Aorta (tissue), 5 donors: ENCODE measurements at regions not wholly inside any gene's neighbourhood (a gene's known extent, or its start where the extent isn't known, plus 50 kb on each side); places are given as distances from the start of the nearest gene placed in this dataset.

Experiments used
- ATAC-seq: fragments of 200-7000 bp; cut with Tn5 transposase; one replicate; pipeline ENCODE4 v1.9.1; 2022; ENCODE audit warnings: moderate library complexity; ENCODE audit not compliant: low FRiP score
- DNase-seq, 2 donors: peaks; one replicate each; pipeline ENCODE4 v3.0.0-alpha.2; 2020
- H3K27ac ChIP-seq, 2 donors: one replicate each; pipeline ENCODE4 v1.5.1; 2013; ENCODE audit warnings: low read length in 2 of 2, mild to moderate bottlenecking in 2 of 2, moderate library complexity in 2 of 2, control low read depth in 1 of 2, inconsistent platforms in 1 of 2, low read depth in 1 of 2
- H3K27me3 ChIP-seq, 2 donors: one replicate each; pipeline ENCODE4 v1.6.1; 2013; ENCODE audit warnings: control low read depth in 1 of 2, low read length in 1 of 2, mild to moderate bottlenecking in 1 of 2, moderate library complexity in 1 of 2; ENCODE audit not compliant: insufficient read depth in 2 of 2, control insufficient read depth in 1 of 2
- H3K36me3 ChIP-seq, 2 donors: one replicate each; pipeline ENCODE4 v1.6.1; 2013; ENCODE audit warnings: control low read depth in 1 of 2, low read length in 1 of 2, mild to moderate bottlenecking in 1 of 2; ENCODE audit not compliant: insufficient read depth in 2 of 2, control insufficient read depth in 1 of 2
- H3K4me1 ChIP-seq, 2 donors: one replicate each; pipeline ENCODE4 v1.6.1; 2013; ENCODE audit warnings: low read length in 2 of 2, control low read depth in 1 of 2, mild to moderate bottlenecking in 1 of 2, moderate library complexity in 1 of 2; ENCODE audit not compliant: insufficient read depth in 2 of 2, control insufficient read depth in 1 of 2
- H3K4me3 ChIP-seq, 2 donors: one replicate each; pipeline ENCODE4 v1.5.1; 2013; ENCODE audit warnings: low read length in 2 of 2, control low read depth in 1 of 2, mild to moderate bottlenecking in 1 of 2
- H3K9me3 ChIP-seq: one replicate; pipeline ENCODE4 v1.6.1; 2013; ENCODE audit warnings: mild to moderate bottlenecking, low read length; ENCODE audit not compliant: control insufficient read depth
- WGBS, 2 donors: extraction: QIAGEN DNeasy Blood & Tissue Kit; methylation state at CpG; one replicate each; pipeline ENCODE4 v1.1.7; 2013; 5-methylcytosine and 5-hydroxymethylcytosine counted together
- intact Hi-C, 2 donors: fragments of 100-400 bp; cut with DNase I; formaldehyde crosslinking; loops; one replicate each; pipeline versions ENCODE4 v1.14.2 to v1.15.0; 2022
- donor health status: healthy with polysubstance abuse.
- donor health status: Bipolar disorder and iron deficiency.
- donor health status: DM: no; HTN: no; CAD: no.
- donor health status: DM: no; HTN: no; CAD: no.
- donor health status: DM: yes; HTN: yes; CAD: no.

DNA sequence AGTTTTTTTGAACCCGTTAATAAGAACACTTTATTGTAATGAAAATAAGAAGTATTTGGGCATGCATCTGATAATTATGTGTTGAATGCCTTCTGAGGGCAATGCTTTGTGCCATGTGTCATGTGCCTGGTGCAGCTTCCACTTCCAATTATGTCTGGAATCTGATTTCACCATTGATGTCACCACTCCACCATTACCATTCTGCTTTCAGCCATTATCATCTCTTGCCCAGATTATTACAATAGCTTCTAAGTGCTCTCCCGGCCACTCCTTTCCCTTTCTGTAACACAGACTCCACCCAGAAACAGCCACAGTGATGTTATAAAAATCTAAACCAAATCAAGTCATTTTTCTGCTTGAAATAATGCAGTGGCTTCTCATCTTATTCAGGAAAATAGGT lies 171.7 kb downstream of the C9orf152 start:
- no peaks in the 10 kb centered on the region for H3K36me3 ChIP-seq
- H3K27ac ChIP-seq, result no peak overlapping the region
- DNase-seq (no peak), ATAC-seq (no peak)
- H3K4me1 ChIP-seq, result peaks cover 0 to 6% of the 10 kb centered on the region in 2 donors
- 85 to 89% methylated on average over 2 of the region's 2 CpGs for WGBS, 2 donors
- no peaks in the 10 kb centered on the region for H3K9me3 ChIP-seq
- intact Hi-C loops, result no loop called here
- no peak overlapping the region for H3K4me3 ChIP-seq
- H3K27me3 ChIP-seq, result no peaks in the 10 kb centered on the region

DNA sequence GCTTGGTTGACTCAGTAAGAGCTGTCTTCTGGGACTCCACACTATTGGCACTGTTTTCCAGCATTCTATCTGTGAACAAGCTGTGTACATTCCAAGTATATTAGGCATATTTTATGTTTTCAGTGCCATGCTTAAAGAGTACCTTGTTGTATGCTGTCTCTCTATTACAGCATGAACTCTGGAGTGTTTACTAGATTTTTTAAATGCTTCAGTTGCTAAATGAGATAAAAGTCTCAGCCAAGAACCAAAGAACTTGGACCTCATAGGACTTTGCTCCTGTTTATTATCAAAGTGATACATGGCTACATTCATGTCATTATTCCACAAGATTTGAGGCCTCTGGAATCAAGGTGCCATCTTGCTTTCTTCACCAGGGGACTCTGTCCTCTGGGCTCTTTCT lies 167.2 kb downstream of the C9orf152 start:
- H3K36me3 ChIP-seq, result no peaks in the 10 kb centered on the region
- ATAC-seq, result no peak
- H3K4me3 ChIP-seq, result no peak overlapping the region
- no peak for DNase-seq
- H3K4me1 ChIP-seq, result peaks cover 2 to 3% of the 10 kb centered on the region in 2 donors
- intact Hi-C loops, result loop anchor here in 1 of 2 donors (10.0 kb wide), 1 partner anchor 136 kb away; no protein-coding TSS in a partner anchor
- H3K27me3 ChIP-seq, result no peaks in the 10 kb centered on the region
- peak overlapping the region in 1 of 2 donors; percentile 76 for H3K27ac ChIP-seq
- H3K9me3 ChIP-seq, result no peaks in the 10 kb centered on the region

DNA sequence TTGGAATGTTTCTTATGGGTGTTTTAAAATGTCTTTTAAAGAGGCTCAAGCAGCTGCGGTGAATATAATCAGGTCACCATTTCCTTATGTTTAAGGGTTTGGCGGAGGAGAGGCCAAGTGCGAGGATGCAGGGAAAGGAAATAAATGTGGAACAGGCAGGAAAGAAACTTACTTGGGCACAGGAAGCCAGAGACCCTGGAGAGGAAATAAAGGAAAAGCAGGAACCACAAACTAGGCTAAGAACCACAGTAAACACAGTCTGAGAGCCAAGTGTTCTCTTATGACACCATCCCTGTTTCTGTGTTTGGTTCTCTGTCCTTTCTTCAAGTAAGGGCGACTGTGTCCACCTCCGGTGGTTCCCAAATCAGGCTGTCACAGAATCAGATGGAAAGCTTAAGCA lies 166.5 kb downstream of the C9orf152 start:
- ATAC-seq (no peak), DNase-seq (no peak)
- intact Hi-C loops, result loop anchor here in 1 of 2 donors (10.0 kb wide), 1 partner anchor 137 kb away; no protein-coding TSS in a partner anchor
- H3K27me3 ChIP-seq, result no peaks in the 10 kb centered on the region
- no peaks in the 10 kb centered on the region for H3K9me3 ChIP-seq
- 64 to 65% methylated on average over 5 of the region's 5 CpGs for whole genome bisulfite sequencing, 2 donors
- no peak overlapping the region for H3K4me3 ChIP-seq
- H3K4me1 ChIP-seq, result peaks cover 2 to 3% of the 10 kb centered on the region in 2 donors
- H3K36me3 ChIP-seq, result no peaks in the 10 kb centered on the region
- peak overlapping the region; percentile 76 to 84 for H3K27ac ChIP-seq

DNA sequence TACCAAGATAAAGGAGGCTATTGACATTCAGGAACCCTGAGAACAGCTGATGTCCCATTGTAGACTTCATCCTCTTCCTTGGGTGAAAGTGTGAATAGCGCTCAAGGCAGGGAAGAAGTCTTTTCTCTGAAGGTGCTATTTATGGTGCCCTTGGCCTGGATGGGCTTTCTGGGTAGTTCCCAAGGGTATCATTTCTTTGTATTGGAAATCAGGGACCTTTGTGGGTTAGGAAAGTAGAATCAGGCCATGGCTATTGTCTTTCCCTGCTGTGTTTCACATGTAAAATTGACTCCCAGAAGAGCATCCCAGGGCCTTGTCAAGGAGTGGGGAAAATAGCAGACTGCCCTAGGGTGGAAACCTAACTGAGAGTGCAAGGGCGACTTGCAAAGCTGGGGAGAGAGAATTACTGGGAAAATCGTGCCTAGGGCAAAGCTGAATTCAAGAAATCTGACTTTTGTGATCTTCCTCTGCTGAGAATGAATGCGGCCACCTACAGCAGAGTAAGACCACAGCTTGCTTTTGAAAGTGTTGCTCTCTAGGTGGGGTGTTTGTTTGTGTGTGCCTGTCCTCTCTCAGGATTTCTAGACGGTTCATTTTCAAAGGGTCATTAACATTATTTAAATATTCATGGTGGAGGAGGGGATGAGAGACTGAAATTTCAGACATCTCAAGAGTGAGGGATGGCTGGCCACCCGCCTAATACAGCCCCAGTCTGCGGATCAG lies 160.6 kb downstream of the C9orf152 start:
- Histone ChIP-seq H3K4me1 (no peaks in the 10 kb centered on the region), H3K9me3 (no peaks in the 10 kb centered on the region), H3K27ac (no peak overlapping the region), H3K4me3 (no peak overlapping the region), H3K27me3 (no peaks in the 10 kb centered on the region), H3K36me3 (no peaks in the 10 kb centered on the region)
- ATAC-seq (no peak), DNase-seq (no peak)
- intact Hi-C loops, result loop anchor here in 1 of 2 donors (10.0 kb wide), 1 partner anchor 143 kb away; no protein-coding TSS in a partner anchor
- 88 to 89% methylated on average over 7 of the region's 7 CpGs for WGBS, 2 donors

DNA sequence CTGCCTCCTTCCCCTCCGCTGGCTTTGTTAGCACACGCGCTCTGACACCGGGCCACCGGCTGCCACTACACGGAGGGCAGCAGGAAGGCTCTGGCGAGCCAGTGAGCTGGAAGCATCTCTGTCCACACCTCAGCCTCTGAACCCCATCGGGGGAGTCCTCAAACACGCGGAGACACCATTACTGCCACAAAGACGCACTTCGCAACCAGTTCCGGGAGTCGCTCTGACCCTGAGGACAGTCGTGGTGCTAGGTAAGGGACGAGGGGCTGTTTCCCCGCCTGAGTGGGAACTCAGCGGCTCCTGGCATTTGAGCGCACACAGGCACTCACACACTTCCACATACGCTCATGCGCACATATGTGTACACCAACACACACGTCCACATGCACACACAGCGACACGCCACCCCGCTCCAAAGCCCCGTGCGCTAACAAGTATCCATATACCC lies 160.0 kb downstream of the C9orf152 start:
- ATAC-seq, result peak; percentile 24
- peak in 1 of 2 donors; percentile 54 for DNase-seq
- intact Hi-C loops, result loop anchor here in 1 of 2 donors (10.0 kb wide), 1 partner anchor 143 kb away; no protein-coding TSS in a partner anchor
- no peak overlapping the region for H3K27ac ChIP-seq
- no peaks in the 10 kb centered on the region for H3K36me3 ChIP-seq
- no peaks in the 10 kb centered on the region for H3K27me3 ChIP-seq
- no peaks in the 10 kb centered on the region for H3K9me3 ChIP-seq
- WGBS, 2 donors, result 79 to 86% methylated on average over 27 of the region's 27 CpGs
- no peaks in the 10 kb centered on the region for H3K4me1 ChIP-seq
- H3K4me3 ChIP-seq, result no peak overlapping the region

DNA sequence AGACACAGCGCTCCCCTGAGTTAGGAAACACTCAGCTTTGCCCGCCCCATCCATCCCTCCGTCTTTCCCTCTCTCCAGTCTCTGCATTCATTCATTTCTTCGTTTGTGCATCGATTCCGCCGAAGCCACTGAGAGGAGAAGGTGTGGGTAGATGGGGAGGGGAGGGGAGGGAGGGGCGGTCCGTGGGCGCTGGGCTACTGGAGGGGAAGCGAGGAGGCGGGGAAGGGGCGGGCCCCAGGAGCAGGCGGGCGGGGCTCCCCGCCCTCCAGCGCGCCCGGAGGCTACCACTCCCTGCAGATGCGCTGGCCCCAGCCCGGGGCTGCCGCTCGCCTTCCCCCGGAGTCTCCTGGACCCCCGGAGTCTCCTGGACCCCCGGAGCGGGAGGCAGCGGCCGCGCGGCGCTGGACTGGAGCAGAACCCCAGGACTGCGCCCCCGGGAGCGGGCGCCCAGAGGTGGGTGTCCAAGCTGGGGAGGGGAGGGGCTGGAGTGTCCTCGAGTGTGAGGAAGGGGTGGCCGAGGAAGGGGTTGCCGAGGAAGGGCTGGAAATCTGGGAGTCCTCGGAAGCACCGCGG lies 159.5 kb downstream of the C9orf152 start:
- Histone ChIP-seq H3K4me3 (peak overlapping the region; percentile 72 to 97), H3K9me3 (no peaks in the 10 kb centered on the region), H3K27me3 (no peaks in the 10 kb centered on the region), H3K4me1 (no peaks in the 10 kb centered on the region), H3K27ac (peak overlapping the region in 1 of 2 donors; percentile 2), H3K36me3 (no peaks in the 10 kb centered on the region)
- WGBS, 2 donors, result 5% methylated on average over 40 to 42 of the region's 42 CpGs
- intact Hi-C loops, result loop anchor here in 1 of 2 donors (10.0 kb wide), 1 partner anchor 144 kb away; no protein-coding TSS in a partner anchor
- ATAC-seq, result peak; percentile 92
- peak; percentile 85 to 94 for DNase-seq

DNA sequence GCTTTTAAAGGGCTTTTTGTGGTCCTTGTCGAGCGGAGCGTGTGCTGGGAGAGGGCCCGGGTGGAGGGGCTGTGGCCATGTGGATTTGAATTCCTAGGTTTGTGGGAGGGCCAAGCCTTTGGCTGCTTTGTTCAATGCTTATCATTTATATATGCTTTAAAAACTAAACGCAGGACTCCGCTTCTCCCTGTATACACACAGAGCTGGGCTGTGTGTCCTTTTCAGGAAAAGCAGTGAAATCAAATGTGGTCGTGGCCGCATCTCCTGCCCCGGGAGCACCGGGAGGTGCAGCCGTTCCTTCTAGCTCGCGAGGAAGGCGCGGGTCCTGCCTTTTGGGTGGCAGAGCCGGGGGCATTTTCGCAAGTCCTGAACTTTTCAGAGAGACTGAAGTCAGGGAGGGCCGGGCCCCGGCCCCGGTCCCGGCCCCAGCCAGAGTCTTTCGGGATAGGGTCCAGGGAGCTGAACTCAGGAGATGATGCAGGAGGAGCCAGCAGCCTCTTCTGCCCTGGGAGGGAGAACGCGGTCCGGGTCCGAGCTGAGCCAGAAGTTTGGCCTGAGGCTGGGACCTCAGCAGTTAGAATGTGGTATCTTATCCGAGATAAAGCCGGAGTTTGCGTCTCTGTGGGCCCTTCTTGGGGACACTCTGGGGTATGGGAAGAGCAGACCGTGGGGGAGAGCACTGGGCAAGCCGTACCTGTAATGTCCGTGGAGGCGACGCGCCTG lies 158.8 kb downstream of the C9orf152 start:
- intact Hi-C loops, result loop anchor here in 1 of 2 donors (10.0 kb wide), 1 partner anchor 144 kb away; no protein-coding TSS in a partner anchor
- DNase-seq (peak; percentile 55 to 82), ATAC-seq (peak; percentile 61)
- Histone ChIP-seq H3K27me3 (no peaks in the 10 kb centered on the region), H3K4me1 (no peaks in the 10 kb centered on the region), H3K27ac (peak overlapping the region in 1 of 2 donors; percentile 9), H3K9me3 (no peaks in the 10 kb centered on the region), H3K4me3 (peak overlapping the region; percentile 72 to 97), H3K36me3 (no peaks in the 10 kb centered on the region)
- 2 to 5% methylated on average over 35 of the region's 35 CpGs for WGBS, 2 donors

DNA sequence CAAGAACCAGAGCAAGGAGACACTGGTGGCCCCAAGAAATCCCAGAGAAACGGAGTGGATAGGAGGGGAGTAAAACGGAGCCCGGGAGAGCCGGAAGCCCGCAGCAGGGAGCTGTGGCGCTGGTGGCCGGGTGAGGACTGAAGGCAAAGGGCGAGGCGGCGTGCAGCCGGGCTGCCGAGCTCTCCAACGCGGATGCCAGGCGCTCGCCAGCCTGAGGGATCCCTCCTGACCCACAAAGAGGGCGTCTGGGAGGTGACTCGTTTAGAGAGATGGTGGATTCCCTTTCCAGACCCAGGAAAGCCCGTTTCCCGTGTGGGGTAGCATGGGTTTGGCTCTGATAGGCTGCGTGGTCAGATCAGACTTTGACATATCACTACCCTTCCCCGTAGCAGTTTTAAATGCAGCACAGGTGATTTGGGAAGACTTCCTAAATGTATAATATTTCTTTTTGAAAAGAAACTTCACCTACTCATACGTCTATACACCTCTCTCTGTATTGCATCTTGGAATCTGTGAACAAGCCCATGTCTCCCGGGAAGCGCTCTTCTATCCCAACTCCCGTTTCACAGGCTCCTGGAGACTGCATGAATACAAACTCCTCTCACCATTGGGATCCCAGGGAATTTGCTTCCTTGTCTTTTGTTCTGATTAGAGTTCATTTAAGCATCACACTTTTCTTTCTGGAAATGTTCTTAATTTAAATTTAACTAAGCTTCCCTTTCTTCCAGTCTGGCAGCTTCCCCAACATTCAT lies 158.1 kb downstream of the C9orf152 start:
- no peaks in the 10 kb centered on the region for H3K4me1 ChIP-seq
- peak overlapping the region in 1 of 2 donors; percentile 9 for H3K27ac ChIP-seq
- H3K4me3 ChIP-seq, result peak overlapping the region; percentile 72 to 97
- peak; percentile 71 for ATAC-seq
- no peaks in the 10 kb centered on the region for H3K27me3 ChIP-seq
- WGBS, 2 donors, result 14 to 18% methylated on average over 26 of the region's 26 CpGs
- intact Hi-C loops, result loop anchor here in 1 of 2 donors (10.0 kb wide), 1 partner anchor 145 kb away; no protein-coding TSS in a partner anchor
- no peaks in the 10 kb centered on the region for H3K9me3 ChIP-seq
- peak; percentile 53 to 85 for DNase-seq
- H3K36me3 ChIP-seq, result no peaks in the 10 kb centered on the region
